ENCODE measurements at regions not wholly inside any gene's neighbourhood (a gene's known extent, or its start where the extent isn't known, plus 50 kb on each side); places are given as distances from the start of the nearest gene placed in this dataset.

GRCh38 chr5:143938230-143938629 lies 126.3 kb downstream of the HMHB1 start:
- no peaks in the 10 kb centered on the region for H3K9me3 ChIP-seq (ENCODE audit: low read length)
- no peak overlapping the region for H3K4me3 ChIP-seq (ENCODE audit: low read length)
- H3K9me2 ChIP-seq (ENCODE audit: insufficient read depth, low read length) = no peaks in the 10 kb centered on the region
- H4K20me1 ChIP-seq (ENCODE audit: insufficient read depth) = no peaks in the 10 kb centered on the region
- no peak overlapping the region for H3K27ac ChIP-seq (ENCODE audit: low read length)
- TF ChIP-seq REST (IDR thresholded peaks at IDR 0.05; ENCODE audit: borderline replicate concordance) (no peak), RAD21 (conservative IDR thresholded peaks at IDR 0.05) (no peak), TAF1 (IDR thresholded peaks at IDR 0.05; ENCODE audit: low read depth) (no peak), CTCF (IDR thresholded peaks at IDR 0.05; ENCODE audit: poor library complexity, severe bottlenecking) (no peak), MXI1 (conservative IDR thresholded peaks at IDR 0.05; ENCODE audit: poor library complexity, severe bottlenecking) (no peak), EZH2 (IDR thresholded peaks at IDR 0.05; ENCODE audit: borderline replicate concordance, insufficient read depth, low read length, poor library complexity, severe bottlenecking) (no peak), EP300 (conservative IDR thresholded peaks at IDR 0.05; ENCODE audit: poor library complexity, severe bottlenecking) (no peak), SMC3 (conservative IDR thresholded peaks at IDR 0.05; ENCODE audit: poor library complexity) (no peak), POLR2AphosphoS5 (IDR thresholded peaks at IDR 0.05) (no peak)
- no peak overlapping the region for H3K4me2 ChIP-seq (ENCODE audit: low read length)
- no peak overlapping the region for H3K9ac ChIP-seq (ENCODE audit: low read length)
- H3F3A ChIP-seq (ENCODE audit: insufficient read depth, low read length, poor library complexity, severe bottlenecking) = no peaks in the 10 kb centered on the region
- H2AFZ ChIP-seq (ENCODE audit: low read depth, low read length) = no peak overlapping the region
- H3K36me3 ChIP-seq (ENCODE audit: insufficient read depth, low read length) = no peaks in the 10 kb centered on the region
- H3K27me3 ChIP-seq (ENCODE audit: insufficient read depth, low read depth, low read length) = no peaks in the 10 kb centered on the region
- no peaks in the 10 kb centered on the region for H3K79me2 ChIP-seq (replicated peaks; ENCODE audit: insufficient read depth, low read length)

GRCh38 chr5:143946837-143947236 lies 134.9 kb downstream of the HMHB1 start:
- TF ChIP-seq REST (IDR thresholded peaks at IDR 0.05; ENCODE audit: borderline replicate concordance) = no peak
- TF ChIP-seq POLR2AphosphoS5 (IDR thresholded peaks at IDR 0.05) = no peak
- no peak for TF ChIP-seq SMC3 (conservative IDR thresholded peaks at IDR 0.05; ENCODE audit: poor library complexity)
- no peak for TF ChIP-seq TAF1 (IDR thresholded peaks at IDR 0.05; ENCODE audit: low read depth)
- TF ChIP-seq RAD21 (conservative IDR thresholded peaks at IDR 0.05) = no peak

More at GRCh38 chr5:143946837-143947236, 134.9 kb downstream of the HMHB1 start:
- Histone ChIP-seq H3K4me2 (ENCODE audit: low read length) (no peak overlapping the region), H3K9me3 (ENCODE audit: low read length) (no peaks in the 10 kb centered on the region), H3K4me3 (ENCODE audit: low read length) (no peak overlapping the region), H3K27me3 (ENCODE audit: insufficient read depth, low read depth, low read length) (no peaks in the 10 kb centered on the region), H3K9ac (ENCODE audit: low read length) (no peak overlapping the region), H3F3A (ENCODE audit: insufficient read depth, low read length, poor library complexity, severe bottlenecking) (no peaks in the 10 kb centered on the region), H2AFZ (ENCODE audit: low read depth, low read length) (no peak overlapping the region), H3K79me2 (replicated peaks; ENCODE audit: insufficient read depth, low read length) (no peaks in the 10 kb centered on the region), H4K20me1 (ENCODE audit: insufficient read depth) (no peaks in the 10 kb centered on the region), H3K9me2 (ENCODE audit: insufficient read depth, low read length) (no peaks in the 10 kb centered on the region), H3K27ac (ENCODE audit: low read length) (no peak overlapping the region), H3K36me3 (ENCODE audit: insufficient read depth, low read length) (no peaks in the 10 kb centered on the region)

All from neural cell (in vitro differentiated cells).